GM20000 (cell line): ENCODE measurements at regions not wholly inside any gene's neighbourhood (a gene's known extent, or its start where the extent isn't known, plus 50 kb on each side); places are given as distances from the start of the nearest gene placed in this dataset.

Source experiments
- DNase-seq: peaks from one replicate; pipeline ENCODE4 v3.0.0; 2012; ENCODE audit warnings: low spot score
- TF ChIP-seq, protein P1 (sequence below): IDR thresholded peaks from 2 replicates; pipeline ENCODE4 v1.5.1; 2012; ENCODE audit warnings: mild to moderate bottlenecking, control low read depth; ENCODE audit errors: extremely low read depth, missing control alignments

DNA sequence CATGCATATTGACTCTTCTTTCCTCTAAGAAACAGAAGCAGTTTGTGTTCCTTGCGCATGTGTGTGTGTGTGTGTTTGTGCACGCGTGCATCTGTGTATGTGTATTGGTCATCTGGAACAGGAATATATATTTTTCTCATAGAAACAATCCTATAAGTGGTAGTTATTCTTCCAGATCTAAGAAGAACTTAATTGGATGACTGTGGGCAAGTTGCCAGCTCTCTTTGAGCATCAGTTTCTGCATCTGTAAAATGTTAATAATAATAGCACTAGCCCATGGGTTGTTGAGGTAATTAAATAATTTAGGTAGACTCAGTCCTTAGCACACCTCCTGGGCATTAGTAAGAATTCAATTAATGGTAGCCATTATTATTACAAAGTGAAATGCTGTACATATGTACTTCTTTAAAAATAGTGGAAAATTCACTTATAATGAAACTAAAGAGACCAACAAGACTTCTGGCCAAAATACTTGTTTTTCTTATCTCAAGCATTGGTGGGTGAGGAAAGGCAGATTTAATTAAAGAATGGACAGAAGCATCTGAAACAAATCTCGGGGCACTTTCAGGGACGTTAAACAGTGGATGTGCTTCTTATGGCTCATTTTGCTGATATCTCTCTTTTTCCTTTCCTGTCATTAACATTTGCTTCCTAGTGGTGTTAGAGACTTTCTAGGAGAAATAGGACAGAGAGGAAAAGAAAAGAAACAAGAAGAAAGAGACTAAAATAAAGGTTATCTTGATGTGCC lies 124.9 kb upstream of the HABP2 start:
- DNase-seq = no peak
- TF ChIP-seq, protein P1, sequence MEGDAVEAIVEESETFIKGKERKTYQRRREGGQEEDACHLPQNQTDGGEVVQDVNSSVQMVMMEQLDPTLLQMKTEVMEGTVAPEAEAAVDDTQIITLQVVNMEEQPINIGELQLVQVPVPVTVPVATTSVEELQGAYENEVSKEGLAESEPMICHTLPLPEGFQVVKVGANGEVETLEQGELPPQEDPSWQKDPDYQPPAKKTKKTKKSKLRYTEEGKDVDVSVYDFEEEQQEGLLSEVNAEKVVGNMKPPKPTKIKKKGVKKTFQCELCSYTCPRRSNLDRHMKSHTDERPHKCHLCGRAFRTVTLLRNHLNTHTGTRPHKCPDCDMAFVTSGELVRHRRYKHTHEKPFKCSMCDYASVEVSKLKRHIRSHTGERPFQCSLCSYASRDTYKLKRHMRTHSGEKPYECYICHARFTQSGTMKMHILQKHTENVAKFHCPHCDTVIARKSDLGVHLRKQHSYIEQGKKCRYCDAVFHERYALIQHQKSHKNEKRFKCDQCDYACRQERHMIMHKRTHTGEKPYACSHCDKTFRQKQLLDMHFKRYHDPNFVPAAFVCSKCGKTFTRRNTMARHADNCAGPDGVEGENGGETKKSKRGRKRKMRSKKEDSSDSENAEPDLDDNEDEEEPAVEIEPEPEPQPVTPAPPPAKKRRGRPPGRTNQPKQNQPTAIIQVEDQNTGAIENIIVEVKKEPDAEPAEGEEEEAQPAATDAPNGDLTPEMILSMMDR = no peak

DNA sequence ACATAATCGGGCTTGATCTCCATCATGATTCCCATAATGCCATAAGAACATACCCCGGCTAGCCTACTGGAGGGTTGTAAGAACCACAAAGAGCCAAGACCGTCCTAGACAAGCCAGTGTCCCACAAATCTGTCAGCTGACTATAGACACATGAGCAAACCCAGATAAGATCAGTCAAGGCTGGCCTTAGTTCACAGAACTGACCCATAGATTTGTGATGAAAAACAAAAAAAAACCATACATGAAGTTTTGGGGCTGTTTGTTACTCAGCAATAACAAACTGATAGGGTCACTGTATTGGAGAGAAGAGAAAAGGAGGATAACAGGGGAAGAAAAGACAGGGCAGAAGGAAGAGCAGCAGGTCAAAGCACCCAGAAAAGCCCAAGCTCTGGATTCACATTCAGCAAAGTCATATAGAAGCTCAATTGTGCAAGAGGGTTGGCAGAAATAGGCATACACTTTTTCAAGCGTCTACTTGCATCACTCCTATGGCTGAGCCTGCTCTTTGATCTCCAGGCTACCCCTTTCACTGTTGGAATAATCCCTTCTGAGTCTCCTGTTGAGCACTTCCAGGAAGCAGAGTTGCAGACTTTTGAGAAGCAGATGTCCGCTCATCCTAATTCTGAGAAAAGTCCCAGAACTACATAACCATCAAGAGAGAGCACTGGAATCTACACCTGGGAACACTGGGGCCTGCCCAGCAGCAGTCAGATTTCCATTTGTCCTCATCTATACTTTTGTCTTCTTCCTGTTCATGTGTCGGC lies 122.0 kb upstream of the HABP2 start:
- DNase-seq = no peak
- TF ChIP-seq, protein P1 = no peak

DNA sequence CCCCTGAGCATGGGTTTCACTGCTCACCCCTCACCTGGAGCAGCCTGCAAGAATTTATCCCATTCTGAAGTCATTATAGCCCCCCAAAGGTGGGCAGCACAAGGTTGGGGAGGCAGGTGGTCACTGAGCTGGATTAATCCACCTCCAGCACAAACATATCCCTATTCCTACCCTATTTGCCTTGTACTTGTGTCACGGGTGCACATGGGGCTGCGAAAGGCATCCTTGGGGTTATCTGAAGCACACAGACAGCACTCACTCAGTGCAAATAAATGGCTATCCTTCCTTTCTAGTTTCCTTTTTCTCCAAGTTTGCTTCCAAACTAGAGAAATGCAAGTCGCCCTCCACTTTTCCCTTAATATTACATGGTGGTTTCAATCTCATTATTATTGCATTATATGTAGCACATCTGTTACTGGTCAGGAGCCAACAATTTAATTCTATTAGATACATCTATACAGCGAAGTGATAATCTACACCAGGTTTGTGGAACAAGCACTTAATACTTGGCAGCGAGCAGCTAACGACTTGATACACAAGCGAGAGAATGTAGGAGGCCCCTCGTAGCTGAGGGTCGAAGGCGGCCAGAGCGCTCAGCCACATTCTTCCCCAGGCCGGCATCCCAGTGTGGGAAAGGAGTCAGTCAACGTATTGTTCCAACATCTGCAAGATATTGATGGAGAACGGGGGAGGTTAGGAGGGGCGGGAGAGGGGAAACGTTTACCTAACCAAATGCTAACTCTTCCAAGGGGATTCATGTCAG lies 121.3 kb upstream of the HABP2 start:
- no peak for DNase-seq
- TF ChIP-seq, protein P1 = no peak

DNA sequence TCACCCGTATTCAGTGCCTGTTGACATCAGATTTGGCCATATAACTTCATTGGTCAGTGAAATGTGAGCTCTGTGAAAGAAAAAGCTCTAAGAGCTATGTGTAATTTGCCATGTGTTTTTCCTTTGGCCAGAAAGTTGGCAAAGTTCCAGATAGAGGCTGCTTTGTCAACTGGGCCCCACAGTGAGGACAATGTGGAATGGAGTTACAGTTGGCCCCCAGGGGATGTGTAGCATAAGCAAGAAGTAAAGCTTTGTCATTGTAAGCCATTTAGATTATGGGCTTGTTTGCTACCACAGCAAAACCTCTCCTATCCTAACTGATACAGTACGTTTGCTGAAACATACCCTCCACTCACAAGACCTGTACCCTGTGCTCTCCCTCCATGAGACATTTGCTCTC lies 119.1 kb upstream of the HABP2 start:
- no peak for DNase-seq
- TF ChIP-seq, protein P1 = no peak

DNA sequence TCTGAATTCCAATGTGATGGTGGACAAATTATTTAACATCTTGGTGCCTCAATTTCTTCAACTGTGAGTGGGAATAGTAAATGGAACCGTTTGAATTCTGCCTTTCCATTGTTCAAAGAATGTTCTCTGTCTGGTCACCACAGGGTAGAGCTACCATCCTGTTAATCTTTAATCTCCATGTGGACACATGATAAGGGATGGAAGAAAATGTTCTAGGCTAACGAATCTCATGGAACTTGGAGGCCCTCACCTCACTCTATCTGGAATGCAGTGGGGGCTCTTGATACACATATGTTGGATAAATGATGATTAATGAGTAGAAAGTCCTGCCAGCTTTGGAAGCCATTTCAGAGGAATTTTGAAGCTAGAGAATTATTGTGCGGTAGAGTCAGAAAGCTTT lies 118.5 kb upstream of the HABP2 start:
- TF ChIP-seq, protein P1 = no peak

DNA sequence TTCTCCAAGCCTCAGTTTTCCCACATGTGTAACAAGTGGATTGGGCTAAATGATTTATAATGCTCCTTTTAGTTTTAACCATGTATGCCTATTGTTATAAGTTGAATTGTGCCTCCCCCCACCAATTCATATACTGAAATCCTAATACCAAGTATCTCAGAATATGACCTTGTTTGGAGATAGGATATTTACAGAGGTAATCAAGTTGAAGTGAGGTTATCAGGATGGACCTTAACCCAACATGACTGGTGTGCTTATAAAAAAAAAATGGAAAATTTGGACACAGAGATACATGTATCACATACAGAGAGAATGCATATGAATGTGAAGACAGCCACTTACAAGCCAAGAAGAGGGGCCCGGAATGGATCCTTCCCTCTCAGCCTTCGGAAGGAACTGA lies 117.9 kb upstream of the HABP2 start:
- TF ChIP-seq, protein P1 = no peak
- DNase-seq = no peak

More for the DNA sequence above, 118.5 kb upstream of the HABP2 start:
- DNase-seq = no peak

DNA sequence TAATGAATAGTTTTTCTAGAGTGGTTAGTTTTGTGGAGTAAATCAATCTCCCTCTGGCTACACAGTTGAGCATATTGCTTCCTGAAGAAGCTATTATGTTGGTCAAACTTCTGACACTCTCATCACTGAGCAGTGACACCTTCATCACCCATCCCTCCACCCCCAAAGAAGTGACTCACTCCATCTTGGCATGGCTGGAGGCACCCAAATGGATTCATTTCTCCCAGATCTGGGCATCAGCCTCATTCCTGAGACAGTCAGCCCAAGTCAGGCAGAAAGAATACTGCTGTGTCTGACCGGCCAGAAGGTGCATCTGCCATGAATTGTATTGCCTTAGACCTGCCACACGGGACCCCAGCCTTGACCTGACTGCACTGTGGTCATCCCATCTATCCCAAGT lies 117.0 kb upstream of the HABP2 start:
- TF ChIP-seq, protein P1 = no peak
- no peak for DNase-seq
